Osteoblast (primary cell): ENCODE measurements at regions not wholly inside any gene's neighbourhood (a gene's known extent, or its start where the extent isn't known, plus 50 kb on each side); places are given as distances from the start of the nearest gene placed in this dataset.

Source experiments
- DNase-seq: peaks from one replicate; pipeline ENCODE4 v3.0.0; 2011; ENCODE audit warnings: low spot score, mixed read lengths; ENCODE audit not compliant: insufficient read length; ENCODE audit errors: missing footprints
- H2AFZ ChIP-seq: 2 replicates; pipeline ENCODE4 v1.6.0; 2011; ENCODE audit warnings: mild to moderate bottlenecking, low read length
- H3K27ac ChIP-seq: 2 replicates; pipeline ENCODE4 v1.5.1; 2011; ENCODE audit warnings: mild to moderate bottlenecking, low read depth, low read length, moderate library complexity
- H3K27me3 ChIP-seq: 2 replicates; pipeline ENCODE4 v1.6.0; 2012; ENCODE audit warnings: mild to moderate bottlenecking, control low read depth, inconsistent platforms, low read length, moderate library complexity; ENCODE audit not compliant: insufficient read depth
- H3K36me3 ChIP-seq: 2 replicates; pipeline ENCODE4 v1.5.1; 2011; ENCODE audit warnings: mild to moderate bottlenecking, low read length, control low read depth, moderate library complexity; ENCODE audit not compliant: insufficient read depth
- H3K4me1 ChIP-seq: 2 replicates; pipeline ENCODE4 v1.5.1; 2011; ENCODE audit warnings: mild to moderate bottlenecking, low read length, control low read depth, moderate library complexity; ENCODE audit not compliant: insufficient read depth
- H3K4me2 ChIP-seq: 2 replicates; pipeline ENCODE4 v1.6.0; 2011; ENCODE audit warnings: mild to moderate bottlenecking, low read length; ENCODE audit not compliant: insufficient read depth
- H3K4me3 ChIP-seq: fragments of 200-600 bp; sonication (generic); 3 replicates; pipeline ENCODE4 v1.5.1; 2012; ENCODE audit warnings: mild to moderate bottlenecking, low read length, inconsistent platforms; ENCODE audit not compliant: insufficient read depth
- H3K79me2 ChIP-seq: 2 replicates; pipeline ENCODE4 v1.6.0; 2012; ENCODE audit warnings: mild to moderate bottlenecking, low read length, control low read depth, inconsistent platforms; ENCODE audit not compliant: insufficient read depth
- H3K9me3 ChIP-seq: 2 replicates; pipeline ENCODE4 v1.5.1; 2011; ENCODE audit warnings: low read depth, low read length, control low read depth
- H4K20me1 ChIP-seq: 2 replicates; pipeline ENCODE4 v1.6.0; 2012; ENCODE audit warnings: mild to moderate bottlenecking, low read length, control low read depth; ENCODE audit not compliant: insufficient read depth
- TF ChIP-seq, protein P1 (sequence below): IDR thresholded peaks from 2 replicates; pipeline ENCODE4 v1.5.1; 2011; ENCODE audit warnings: mild to moderate bottlenecking, low read depth, low read length, moderate library complexity; ENCODE audit errors: extremely low read depth

DNA sequence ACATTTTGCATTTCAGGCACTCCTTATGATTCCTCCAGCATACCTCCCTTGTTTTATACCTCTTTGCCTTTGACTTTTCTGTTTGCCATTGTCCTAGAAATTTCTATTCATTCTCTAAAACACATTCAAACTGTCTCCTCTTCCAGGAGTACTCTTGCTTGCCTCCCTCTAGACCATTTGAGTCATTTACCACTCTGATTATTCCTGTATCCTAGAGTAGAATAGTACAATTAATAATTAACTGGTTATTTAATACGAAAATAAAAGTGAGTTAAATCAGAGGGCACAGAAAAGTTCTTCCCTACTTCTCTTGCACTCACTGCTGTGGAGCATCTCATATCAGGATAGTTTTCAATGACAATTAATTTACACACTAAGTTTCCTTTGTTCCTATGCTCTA is 290.2 kb upstream of the RORA start:
- no peak overlapping the region for H3K4me2 ChIP-seq
- no peaks in the 10 kb centered on the region for H3K79me2 ChIP-seq
- TF ChIP-seq, protein P1, sequence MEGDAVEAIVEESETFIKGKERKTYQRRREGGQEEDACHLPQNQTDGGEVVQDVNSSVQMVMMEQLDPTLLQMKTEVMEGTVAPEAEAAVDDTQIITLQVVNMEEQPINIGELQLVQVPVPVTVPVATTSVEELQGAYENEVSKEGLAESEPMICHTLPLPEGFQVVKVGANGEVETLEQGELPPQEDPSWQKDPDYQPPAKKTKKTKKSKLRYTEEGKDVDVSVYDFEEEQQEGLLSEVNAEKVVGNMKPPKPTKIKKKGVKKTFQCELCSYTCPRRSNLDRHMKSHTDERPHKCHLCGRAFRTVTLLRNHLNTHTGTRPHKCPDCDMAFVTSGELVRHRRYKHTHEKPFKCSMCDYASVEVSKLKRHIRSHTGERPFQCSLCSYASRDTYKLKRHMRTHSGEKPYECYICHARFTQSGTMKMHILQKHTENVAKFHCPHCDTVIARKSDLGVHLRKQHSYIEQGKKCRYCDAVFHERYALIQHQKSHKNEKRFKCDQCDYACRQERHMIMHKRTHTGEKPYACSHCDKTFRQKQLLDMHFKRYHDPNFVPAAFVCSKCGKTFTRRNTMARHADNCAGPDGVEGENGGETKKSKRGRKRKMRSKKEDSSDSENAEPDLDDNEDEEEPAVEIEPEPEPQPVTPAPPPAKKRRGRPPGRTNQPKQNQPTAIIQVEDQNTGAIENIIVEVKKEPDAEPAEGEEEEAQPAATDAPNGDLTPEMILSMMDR: no peak
- H3K27ac ChIP-seq: no peak overlapping the region
- H3K4me3 ChIP-seq: no peak overlapping the region
- DNase-seq: no peak
- H3K4me1 ChIP-seq: no peaks in the 10 kb centered on the region
- no peak overlapping the region for H2AFZ ChIP-seq
- no peaks in the 10 kb centered on the region for H3K27me3 ChIP-seq
- no peaks in the 10 kb centered on the region for H3K36me3 ChIP-seq
- no peaks in the 10 kb centered on the region for H3K9me3 ChIP-seq
- H4K20me1 ChIP-seq: no peaks in the 10 kb centered on the region

DNA sequence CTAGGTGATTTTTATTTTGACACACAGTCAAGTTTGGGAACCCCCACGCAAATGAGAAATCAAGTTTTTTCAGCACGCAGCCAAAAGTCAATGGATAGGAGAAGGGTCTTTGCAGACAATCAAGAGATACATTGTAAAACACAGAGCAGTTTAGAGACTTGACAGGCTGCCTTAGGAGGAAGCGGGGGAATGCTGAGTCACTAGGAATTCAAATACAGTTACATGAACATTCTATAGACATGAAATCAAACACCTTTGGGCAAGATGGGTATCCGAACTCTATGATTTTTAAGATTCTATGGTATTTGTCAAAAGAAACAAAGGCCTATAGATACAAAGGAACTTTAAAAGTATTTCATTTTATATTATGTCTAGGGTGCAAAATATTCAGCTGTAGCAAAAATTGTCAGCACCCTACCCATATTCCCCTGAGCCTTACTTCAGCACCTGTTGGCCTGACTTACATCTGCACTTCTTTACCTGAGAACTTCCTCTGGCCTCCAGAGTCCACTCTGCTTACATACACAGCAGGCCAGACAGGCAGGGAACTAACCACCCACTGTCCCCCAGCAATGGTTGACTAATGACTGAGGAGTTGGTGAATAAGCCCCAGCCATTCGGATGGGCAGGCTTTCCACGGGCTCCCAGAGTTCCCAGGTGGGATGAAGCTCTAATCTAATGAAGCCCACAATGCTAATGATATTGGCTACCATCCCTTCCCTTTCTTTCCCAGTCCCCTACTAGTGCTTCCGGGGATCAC is 289.3 kb upstream of the RORA start:
- H3K79me2 ChIP-seq: no peaks in the 10 kb centered on the region
- H3K27ac ChIP-seq: no peak overlapping the region
- TF ChIP-seq, protein P1: no peak

DNA sequence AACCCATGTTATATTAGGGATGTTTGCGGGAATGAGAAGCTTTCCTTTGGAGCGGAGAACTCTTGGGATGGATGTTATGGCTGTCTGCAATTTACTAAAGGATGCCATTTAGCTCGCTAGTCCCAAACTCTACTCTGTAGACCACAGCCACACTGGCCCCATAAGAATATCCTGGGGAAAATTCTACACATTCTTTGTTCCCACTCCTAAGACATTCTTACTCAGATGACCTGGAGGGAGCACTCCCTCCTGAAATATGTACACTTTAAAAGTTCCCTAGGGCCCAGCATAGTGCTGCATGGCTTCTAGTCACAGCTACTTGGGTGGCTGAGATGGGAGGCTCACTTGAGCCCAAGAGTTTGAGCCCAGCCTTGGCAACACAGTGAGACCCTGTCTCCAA is 288.7 kb upstream of the RORA start:
- H3K36me3 ChIP-seq: no peaks in the 10 kb centered on the region
- TF ChIP-seq, protein P1: no peak
- no peaks in the 10 kb centered on the region for H3K4me1 ChIP-seq
- no peaks in the 10 kb centered on the region for H3K79me2 ChIP-seq
- no peak overlapping the region for H3K4me2 ChIP-seq
- H3K27ac ChIP-seq: no peak overlapping the region
- no peaks in the 10 kb centered on the region for H3K27me3 ChIP-seq
- H4K20me1 ChIP-seq: no peaks in the 10 kb centered on the region
- H3K4me3 ChIP-seq: no peak overlapping the region
- H2AFZ ChIP-seq: no peak overlapping the region
- no peaks in the 10 kb centered on the region for H3K9me3 ChIP-seq
- DNase-seq: no peak

More for the DNA sequence above, 289.3 kb upstream of the RORA start:
- Histone ChIP-seq H3K4me2 (no peak overlapping the region), H4K20me1 (no peaks in the 10 kb centered on the region), H3K4me3 (no peak overlapping the region), H3K9me3 (no peaks in the 10 kb centered on the region), H3K27me3 (no peaks in the 10 kb centered on the region), H2AFZ (no peak overlapping the region), H3K4me1 (no peaks in the 10 kb centered on the region), H3K36me3 (no peaks in the 10 kb centered on the region)
- no peak for DNase-seq

DNA sequence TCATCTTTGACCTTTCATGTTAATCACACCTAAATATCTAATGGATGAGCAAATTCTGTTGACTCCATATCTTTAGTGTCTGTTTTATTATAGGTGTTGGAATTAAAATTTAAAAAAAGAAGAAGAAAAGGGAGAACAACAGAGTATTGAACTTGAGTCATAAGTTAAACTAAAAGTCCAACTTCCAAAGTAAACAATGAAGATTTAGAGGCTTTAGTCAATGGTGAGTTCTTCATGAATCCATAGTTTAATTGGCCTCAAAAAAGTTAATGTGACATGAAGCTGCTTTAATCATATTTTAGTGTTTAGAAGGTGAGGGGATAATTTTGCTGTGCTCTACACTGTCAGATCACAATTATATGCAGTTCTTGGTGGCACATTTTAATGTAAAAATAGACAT is 288.2 kb upstream of the RORA start:
- Histone ChIP-seq H3K9me3 (no peaks in the 10 kb centered on the region), H3K27ac (no peak overlapping the region), H3K79me2 (no peaks in the 10 kb centered on the region), H3K36me3 (no peaks in the 10 kb centered on the region), H2AFZ (no peak overlapping the region), H4K20me1 (no peaks in the 10 kb centered on the region), H3K4me3 (no peak overlapping the region), H3K4me2 (no peak overlapping the region), H3K4me1 (no peaks in the 10 kb centered on the region), H3K27me3 (no peaks in the 10 kb centered on the region)
- TF ChIP-seq, protein P1: no peak
- no peak for DNase-seq
